ENCODE measurements at regions not wholly inside any gene's neighbourhood (a gene's known extent, or its start where the extent isn't known, plus 50 kb on each side); places are given as distances from the start of the nearest gene placed in this dataset.

DNA sequence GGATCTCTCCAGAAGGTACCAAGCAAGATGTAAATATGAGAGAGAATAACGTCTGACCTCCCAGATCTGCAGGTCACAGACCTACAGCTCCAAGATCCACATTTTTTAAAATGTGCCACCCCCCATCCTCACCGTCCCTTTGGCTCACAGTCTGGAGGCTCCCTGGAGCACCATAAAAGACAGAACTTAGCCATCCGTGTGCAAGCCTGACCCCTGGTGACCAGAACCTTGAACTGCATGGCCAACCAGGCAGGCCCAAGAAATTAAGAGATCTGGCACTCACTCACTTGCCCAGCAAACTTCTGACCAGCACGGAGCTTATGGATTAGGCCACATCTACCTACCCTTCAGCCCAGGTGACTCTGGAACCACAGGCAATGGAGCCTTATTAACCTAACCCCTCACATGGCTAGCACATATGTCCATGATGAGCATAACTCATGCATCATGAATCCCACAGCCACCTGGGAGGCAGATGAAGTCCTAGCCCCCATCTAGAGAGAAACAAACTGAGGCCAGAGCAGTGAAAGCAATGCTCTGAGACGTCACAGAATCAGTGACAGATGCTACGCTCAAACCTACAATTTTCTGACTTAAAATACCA, 275.3 kb downstream of the UACA start:
- peak; percentile 56 to 86 (median 65) for TF ChIP-seq CTCF (IDR thresholded peaks at IDR 0.05)
- TF ChIP-seq EP300 (IDR thresholded peaks at IDR 0.05): no peak
- TF ChIP-seq POLR2A (IDR thresholded peaks at IDR 0.05): no peak
